Neural progenitor cell (in vitro differentiated cells): ENCODE measurements at regions not wholly inside any gene's neighbourhood (a gene's known extent, or its start where the extent isn't known, plus 50 kb on each side); places are given as distances from the start of the nearest gene placed in this dataset.

Experiments used
- DNase-seq: peaks from one replicate; pipeline ENCODE4 v3.0.0-alpha.2; 2016; ENCODE audit warnings: low spot score
- H2AFZ ChIP-seq: fragments of 200-600 bp; sonication (generic); replicated peaks from 2 replicates; pipeline ENCODE4 v1.6.1; 2016; ENCODE audit warnings: antibody characterized with exemption
- H3F3A ChIP-seq: fragments of 200-600 bp; sonication (generic); 2 replicates; pipeline ENCODE4 v1.6.1; 2016; ENCODE audit warnings: antibody characterized with exemption, low read depth
- H3K27ac ChIP-seq: fragments of 200-600 bp; sonication (generic); 2 replicates; pipeline ENCODE4 v1.5.1; 2016; ENCODE audit warnings: mild to moderate bottlenecking
- H3K27me3 ChIP-seq: fragments of 200-600 bp; sonication (generic); 2 replicates; pipeline ENCODE4 v1.6.1; 2016; ENCODE audit warnings: mild to moderate bottlenecking, moderate library complexity
- H3K36me3 ChIP-seq: fragments of 200-600 bp; sonication (generic); 2 replicates; pipeline ENCODE4 v1.5.1; 2016
- H3K4me1 ChIP-seq: fragments of 200-600 bp; sonication (generic); 2 replicates; pipeline ENCODE4 v1.6.1; 2016; ENCODE audit warnings: mixed run types
- H3K4me2 ChIP-seq: fragments of 200-600 bp; sonication (generic); 2 replicates; pipeline ENCODE4 v1.6.1; 2016
- H3K4me3 ChIP-seq: fragments of 200-600 bp; sonication (generic); 2 replicates; pipeline ENCODE4 v1.5.1; 2016
- H3K79me2 ChIP-seq: fragments of 200-600 bp; sonication (generic); 2 replicates; pipeline ENCODE4 v1.6.1; 2016; ENCODE audit warnings: low read depth
- H3K9ac ChIP-seq: fragments of 200-600 bp; sonication (generic); 2 replicates; pipeline ENCODE4 v1.6.1; 2016
- H3K9me3 ChIP-seq: fragments of 200-600 bp; sonication (generic); 2 replicates; pipeline ENCODE4 v1.5.1; 2016; ENCODE audit warnings: low read depth
- H4K20me1 ChIP-seq: fragments of 200-600 bp; sonication (generic); 2 replicates; pipeline ENCODE4 v1.6.1; 2016; ENCODE audit warnings: low read depth
- H3K27ac Mint-ChIP-seq: 3 replicates; pipeline ENCODE4 v1.8.0; 2021; ENCODE audit warnings: mixed read lengths
- H3K27me3 Mint-ChIP-seq: 2 replicates; pipeline ENCODE4 v1.8.0; 2022; ENCODE audit warnings: low read depth, mild to moderate bottlenecking, inconsistent platforms, moderate library complexity, mixed read lengths; ENCODE audit not compliant: insufficient read depth
- H3K36me3 Mint-ChIP-seq: 3 replicates; pipeline ENCODE4 v1.8.0; 2021; ENCODE audit warnings: mixed read lengths
- H3K4me1 Mint-ChIP-seq: 3 replicates; pipeline ENCODE4 v1.8.0; 2021; ENCODE audit warnings: mixed read lengths
- H3K4me3 Mint-ChIP-seq: 3 replicates; pipeline ENCODE4 v1.8.0; 2021; ENCODE audit warnings: mild to moderate bottlenecking, moderate library complexity, mixed read lengths
- H3K9me3 Mint-ChIP-seq: 3 replicates; pipeline ENCODE4 v1.8.0; 2020; ENCODE audit warnings: mixed read lengths
- EZH2 ChIP-seq: fragments of 200-600 bp; sonication (generic); IDR thresholded peaks from 2 replicates; pipeline ENCODE4 v1.6.1; 2017; ENCODE audit warnings: antibody characterized with exemption, mild to moderate bottlenecking, moderate library complexity
- EZH2phosphoT487 ChIP-seq: fragments of 200-600 bp; sonication (generic); IDR thresholded peaks from 2 replicates; pipeline ENCODE4 v1.6.1; 2017; ENCODE audit warnings: antibody characterized with exemption
- TF ChIP-seq, protein P1 (sequence below): fragments of 200-600 bp; sonication (generic); IDR thresholded peaks from 2 replicates; pipeline ENCODE4 v1.5.1; 2017; ENCODE audit warnings: antibody characterized with exemption, mild to moderate bottlenecking

DNA sequence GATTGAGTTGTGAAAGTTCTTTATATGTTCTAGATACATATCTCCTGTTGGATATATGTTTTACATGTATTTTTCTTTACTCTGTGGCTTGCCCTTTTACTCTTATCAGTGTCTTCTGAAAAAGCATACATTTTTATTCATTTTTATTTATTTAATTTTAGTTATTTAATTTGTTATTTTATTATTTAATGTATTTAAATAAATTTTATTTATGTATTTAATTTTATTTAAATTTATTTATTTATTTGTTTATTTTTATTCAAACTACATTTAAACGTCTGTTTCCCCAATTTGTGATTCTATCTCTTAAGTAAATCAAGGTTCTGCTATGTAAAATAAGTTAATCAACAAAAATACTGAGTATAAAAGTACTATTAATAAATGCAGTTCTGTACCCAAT is 279.1 kb upstream of the AKR1E2 start:
- H4K20me1 ChIP-seq: no peaks in the 10 kb centered on the region
- no peaks in the 10 kb centered on the region for H3K4me1 ChIP-seq
- no peaks in the 10 kb centered on the region for H3K27me3 ChIP-seq
- no peak overlapping the region for H3K4me2 ChIP-seq
- no peak overlapping the region for H2AFZ ChIP-seq
- Mint-ChIP-seq H3K4me3 (no peak overlapping the region), H3K27me3 (peaks cover 2% of the 10 kb centered on the region), H3K4me1 (no peaks in the 10 kb centered on the region), H3K9me3 (peaks cover under 1% of the 10 kb centered on the region), H3K36me3 (no peaks in the 10 kb centered on the region), H3K27ac (no peak overlapping the region)
- H3K27ac ChIP-seq: no peak overlapping the region
- H3K4me3 ChIP-seq: no peak overlapping the region
- no peaks in the 10 kb centered on the region for H3K36me3 ChIP-seq
- TF ChIP-seq, protein P1, sequence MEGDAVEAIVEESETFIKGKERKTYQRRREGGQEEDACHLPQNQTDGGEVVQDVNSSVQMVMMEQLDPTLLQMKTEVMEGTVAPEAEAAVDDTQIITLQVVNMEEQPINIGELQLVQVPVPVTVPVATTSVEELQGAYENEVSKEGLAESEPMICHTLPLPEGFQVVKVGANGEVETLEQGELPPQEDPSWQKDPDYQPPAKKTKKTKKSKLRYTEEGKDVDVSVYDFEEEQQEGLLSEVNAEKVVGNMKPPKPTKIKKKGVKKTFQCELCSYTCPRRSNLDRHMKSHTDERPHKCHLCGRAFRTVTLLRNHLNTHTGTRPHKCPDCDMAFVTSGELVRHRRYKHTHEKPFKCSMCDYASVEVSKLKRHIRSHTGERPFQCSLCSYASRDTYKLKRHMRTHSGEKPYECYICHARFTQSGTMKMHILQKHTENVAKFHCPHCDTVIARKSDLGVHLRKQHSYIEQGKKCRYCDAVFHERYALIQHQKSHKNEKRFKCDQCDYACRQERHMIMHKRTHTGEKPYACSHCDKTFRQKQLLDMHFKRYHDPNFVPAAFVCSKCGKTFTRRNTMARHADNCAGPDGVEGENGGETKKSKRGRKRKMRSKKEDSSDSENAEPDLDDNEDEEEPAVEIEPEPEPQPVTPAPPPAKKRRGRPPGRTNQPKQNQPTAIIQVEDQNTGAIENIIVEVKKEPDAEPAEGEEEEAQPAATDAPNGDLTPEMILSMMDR: no peak
- TF ChIP-seq EZH2 (no peak), EZH2phosphoT487 (no peak)
- no peaks in the 10 kb centered on the region for H3K79me2 ChIP-seq
- no peak for DNase-seq
- H3K9ac ChIP-seq: no peak overlapping the region
- H3F3A ChIP-seq: no peaks in the 10 kb centered on the region
- no peaks in the 10 kb centered on the region for H3K9me3 ChIP-seq

DNA sequence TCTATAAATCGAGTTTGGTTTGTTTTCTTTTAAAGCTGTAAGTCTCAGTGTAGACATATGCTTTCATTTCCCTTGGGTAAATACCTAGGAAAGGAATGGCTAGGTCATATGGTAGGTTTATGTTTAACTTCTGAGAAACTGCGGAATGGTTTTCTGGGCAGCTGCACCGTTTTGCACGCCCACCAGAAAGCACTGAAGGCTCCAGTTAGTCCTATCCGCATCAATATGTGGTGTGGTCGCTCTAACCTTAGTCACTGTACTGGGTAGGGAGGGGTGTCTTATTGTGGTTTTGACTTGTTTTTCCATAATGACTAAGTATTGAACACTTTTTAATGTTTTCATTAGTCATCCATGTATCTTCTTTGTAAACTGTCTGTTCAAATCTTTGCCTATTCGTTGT is 279.5 kb upstream of the AKR1E2 start:
- H3K27ac Mint-ChIP-seq: no peak overlapping the region
- peaks cover 3% of the 10 kb centered on the region for H3K9me3 Mint-ChIP-seq
- peaks cover 2% of the 10 kb centered on the region for H3K27me3 Mint-ChIP-seq
- H3K9me3 ChIP-seq: no peaks in the 10 kb centered on the region
- no peak for TF ChIP-seq EZH2phosphoT487
- TF ChIP-seq, protein P1: no peak
- no peak for TF ChIP-seq EZH2
- H4K20me1 ChIP-seq: no peaks in the 10 kb centered on the region
- H3K4me3 Mint-ChIP-seq: no peak overlapping the region
- H3K4me2 ChIP-seq: no peak overlapping the region
- H3K9ac ChIP-seq: no peak overlapping the region
- no peaks in the 10 kb centered on the region for H3K79me2 ChIP-seq
- no peaks in the 10 kb centered on the region for H3K36me3 ChIP-seq
- no peak overlapping the region for H3K27ac ChIP-seq
- H3K36me3 Mint-ChIP-seq: no peaks in the 10 kb centered on the region
- H2AFZ ChIP-seq: no peak overlapping the region
- H3K4me3 ChIP-seq: no peak overlapping the region
- DNase-seq: no peak
- no peaks in the 10 kb centered on the region for H3F3A ChIP-seq
- no peaks in the 10 kb centered on the region for H3K27me3 ChIP-seq
- no peaks in the 10 kb centered on the region for H3K4me1 ChIP-seq
- no peaks in the 10 kb centered on the region for H3K4me1 Mint-ChIP-seq

DNA sequence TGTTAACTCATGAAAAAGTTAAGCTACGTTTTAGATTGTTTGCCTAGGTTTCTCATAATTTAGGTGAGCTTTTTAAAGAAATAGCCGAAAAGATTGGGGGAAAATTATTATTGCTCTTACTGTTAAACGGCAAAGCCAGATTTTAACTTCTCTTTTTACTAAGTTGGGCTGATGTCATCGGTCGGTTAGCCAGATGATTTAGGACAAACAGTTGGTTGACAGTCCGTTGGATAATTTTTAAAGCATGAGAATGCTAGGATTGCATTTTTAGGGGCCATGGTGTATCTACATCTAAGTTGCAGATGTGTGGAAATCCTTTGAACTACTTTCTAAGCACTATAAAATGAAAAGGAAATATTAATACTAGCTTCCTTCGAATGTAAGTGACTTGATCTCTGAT is 280.9 kb upstream of the AKR1E2 start:
- H3K4me3 Mint-ChIP-seq: no peak overlapping the region

More for the DNA sequence above, 280.9 kb upstream of the AKR1E2 start:
- H3K27ac ChIP-seq: no peak overlapping the region
- Mint-ChIP-seq H3K27me3 (peaks cover 2% of the 10 kb centered on the region), H3K9me3 (peaks cover 10% of the 10 kb centered on the region), H3K27ac (no peak overlapping the region), H3K4me1 (no peaks in the 10 kb centered on the region), H3K36me3 (no peaks in the 10 kb centered on the region)
- H3K27me3 ChIP-seq: no peaks in the 10 kb centered on the region
- H4K20me1 ChIP-seq: no peaks in the 10 kb centered on the region
- no peak overlapping the region for H3K4me3 ChIP-seq
- H3K9me3 ChIP-seq: no peaks in the 10 kb centered on the region
- H3K4me1 ChIP-seq: no peaks in the 10 kb centered on the region
- no peaks in the 10 kb centered on the region for H3K79me2 ChIP-seq
- H3K4me2 ChIP-seq: no peak overlapping the region
- DNase-seq: no peak
- H3K36me3 ChIP-seq: no peaks in the 10 kb centered on the region
- H2AFZ ChIP-seq: no peak overlapping the region
- no peaks in the 10 kb centered on the region for H3F3A ChIP-seq
- no peak overlapping the region for H3K9ac ChIP-seq
- no peak for TF ChIP-seq EZH2
- TF ChIP-seq, protein P1: no peak
- no peak for TF ChIP-seq EZH2phosphoT487
